CD4-positive, alpha-beta T cell (primary cell): ENCODE measurements at regions not wholly inside any gene's neighbourhood (a gene's known extent, or its start where the extent isn't known, plus 50 kb on each side); places are given as distances from the start of the nearest gene placed in this dataset.

Experiments
- ATAC-seq: fragments of 200-7000 bp; cut with Tn5 transposase; one replicate; pipeline ENCODE4 v1.10.0; 2022; ENCODE audit warnings: mild to moderate bottlenecking; ENCODE audit not compliant: poor library complexity
- CTCF ChIA-PET: fragments of 350-600 bp; sonication (Branson Sonifier 250); formaldehyde crosslinking; loops from one replicate; lab custom pipeline; 2021; ENCODE audit warnings: antibody characterized with exemption, inconsistent platforms; lab: Charles Lee
- POLR2A ChIA-PET: fragments of 350-600 bp; sonication (Branson Sonifier 250); formaldehyde crosslinking; loops from one replicate; lab custom pipeline; 2021; ENCODE audit warnings: antibody characterized with exemption, inconsistent platforms; lab: Charles Lee
- DNase-seq, 14 experiments: peaks; one replicate each; pipeline ENCODE4 v3.0.0-alpha.2; 2013 to 2020; ENCODE audit warnings: mixed read lengths in 2 of 14
- H3K27ac ChIP-seq, 2 donors: one replicate each; pipeline versions ENCODE4 v1.5.1 to v1.7.0; 2013; ENCODE audit warnings: low read length in 2 of 2, low read depth in 1 of 2, mild to moderate bottlenecking in 1 of 2
- H3K27me3 ChIP-seq, 2 experiments: 1 replicate in 1 of 2; 2 replicates in 1 of 2; pipeline versions ENCODE4 v1.6.1 to v1.7.0; 2013; ENCODE audit warnings: low read length in 2 of 2, control low read depth in 1 of 2, mild to moderate bottlenecking in 1 of 2, moderate library complexity in 1 of 2; ENCODE audit not compliant: insufficient read depth in 2 of 2, control insufficient read depth in 1 of 2
- H3K36me3 ChIP-seq: one replicate; pipeline ENCODE4 v1.6.1; 2013; ENCODE audit warnings: low read length, control low read depth; ENCODE audit not compliant: insufficient read depth
- H3K4me1 ChIP-seq: one replicate; pipeline ENCODE4 v1.6.1; 2013; ENCODE audit warnings: low read length, control low read depth; ENCODE audit not compliant: insufficient read depth
- H3K4me3 ChIP-seq: one replicate; pipeline ENCODE4 v1.5.1; 2013; ENCODE audit warnings: mild to moderate bottlenecking, low read length, moderate library complexity
- H3K9me3 ChIP-seq, 2 experiments: 1 replicate in 1 of 2; 2 replicates in 1 of 2; pipeline versions ENCODE4 v1.6.1 to v1.7.0; 2013; ENCODE audit warnings: low read length in 2 of 2, mild to moderate bottlenecking in 2 of 2, control low read depth in 1 of 2, moderate library complexity in 1 of 2; ENCODE audit not compliant: control insufficient read depth in 1 of 2, insufficient read depth in 1 of 2
- H3K27ac Mint-ChIP-seq: one replicate; pipeline ENCODE4 v1.8.0; 2020; ENCODE audit warnings: mixed read lengths
- H3K27me3 Mint-ChIP-seq: one replicate; pipeline ENCODE4 v1.8.0; 2021; ENCODE audit warnings: mixed read lengths
- H3K36me3 Mint-ChIP-seq: one replicate; pipeline ENCODE4 v1.8.0; 2021; ENCODE audit warnings: low read depth, mixed read lengths
- H3K4me1 Mint-ChIP-seq: one replicate; pipeline ENCODE4 v1.8.0; 2021; ENCODE audit warnings: low read depth, mixed read lengths
- H3K4me3 Mint-ChIP-seq: one replicate; pipeline ENCODE4 v1.8.0; 2020; ENCODE audit warnings: mild to moderate bottlenecking, mixed read lengths
- H3K9me3 Mint-ChIP-seq: one replicate; pipeline ENCODE4 v1.8.0; 2020; ENCODE audit warnings: mixed read lengths
- CTCF ChIP-seq: fragments of 200-600 bp; IDR thresholded peaks from one replicate; pipeline ENCODE4 v1.8.0; 2022; ENCODE audit warnings: antibody characterized with exemption, mild to moderate bottlenecking
- intact Hi-C, 2 experiments: fragments of 100-400 bp; cut with DNase I in 1 of 2; cut with micrococcal nuclease in 1 of 2; formaldehyde crosslinking; loops; one replicate each; pipeline versions ENCODE4 v1.15.1 to v1.9.0; 2023 to 2025; cut with DNase I, micrococcal nuclease

- no peaks in the 10 kb centered on the region for H3K4me1 Mint-ChIP-seq
- H3K36me3 Mint-ChIP-seq, result no peaks in the 10 kb centered on the region
- DNase-seq (no peak), ATAC-seq (no peak)
- intact Hi-C loops, result loop anchor here in 1 of 2 experiments (10.0 kb wide), 1 partner anchor 451 kb away; no protein-coding TSS in a partner anchor
- no peak for TF ChIP-seq CTCF
- POLR2A ChIA-PET, result no interaction called here
- H3K4me3 ChIP-seq, result no peak overlapping the region
- H3K4me3 Mint-ChIP-seq, result no peak overlapping the region
- H3K36me3 ChIP-seq, result no peaks in the 10 kb centered on the region
- no peaks in the 10 kb centered on the region for H3K27me3 ChIP-seq
- no peak overlapping the region for H3K27ac Mint-ChIP-seq
- no peaks in the 10 kb centered on the region for H3K27me3 Mint-ChIP-seq
- H3K4me1 ChIP-seq, result no peaks in the 10 kb centered on the region
- H3K9me3 Mint-ChIP-seq, result peaks cover 2% of the 10 kb centered on the region
- CTCF ChIA-PET, result no interaction called here
- no peak overlapping the region for H3K27ac ChIP-seq
- no peaks in the 10 kb centered on the region for H3K9me3 ChIP-seq
These were observed 232.3 kb upstream of the PMFBP1 start for GRCh38 chr16:72404299-72404698.

- H3K9me3 ChIP-seq, result no peaks in the 10 kb centered on the region
- intact Hi-C loops, result loop anchor here in 1 of 2 experiments (10.0 kb wide), 1 partner anchor 454 kb away; no protein-coding TSS in a partner anchor
- H3K4me3 Mint-ChIP-seq, result no peak overlapping the region
These were observed 229.1 kb upstream of the PMFBP1 start for GRCh38 chr16:72401084-72401361.

GRCh38 chr16:72400257-72401083 is 228.5 kb upstream of the PMFBP1 start:
- ATAC-seq (no peak), DNase-seq (peak in 5 of 14 experiments; percentile 0 to 50 (median 32))
- Mint-ChIP-seq H3K27me3 (no peaks in the 10 kb centered on the region), H3K4me1 (no peaks in the 10 kb centered on the region), H3K27ac (no peak overlapping the region), H3K9me3 (peaks cover 2% of the 10 kb centered on the region), H3K4me3 (no peak overlapping the region), H3K36me3 (no peaks in the 10 kb centered on the region)
- Histone ChIP-seq H3K27me3 (no peaks in the 10 kb centered on the region), H3K36me3 (no peaks in the 10 kb centered on the region), H3K4me1 (no peaks in the 10 kb centered on the region), H3K4me3 (no peak overlapping the region), H3K27ac (no peak overlapping the region), H3K9me3 (no peaks in the 10 kb centered on the region)
- intact Hi-C loops, result loop anchor here in 1 of 2 experiments (10.0 kb wide), 1 partner anchor 454 kb away; no protein-coding TSS in a partner anchor
- peak; percentile 68 for TF ChIP-seq CTCF
- CTCF ChIA-PET, result interaction anchor here (1.1 kb wide), 1 partner anchor 11 kb away, joined by 3 read pairs; no protein-coding TSS in a partner anchor
- POLR2A ChIA-PET, result no interaction called here

More at GRCh38 chr16:72401084-72401361, 229.1 kb upstream of the PMFBP1 start:
- Mint-ChIP-seq H3K27ac (no peak overlapping the region), H3K27me3 (no peaks in the 10 kb centered on the region), H3K9me3 (peaks cover 2% of the 10 kb centered on the region), H3K4me1 (no peaks in the 10 kb centered on the region), H3K36me3 (no peaks in the 10 kb centered on the region)
- no peak for TF ChIP-seq CTCF
- ChIA-PET POLR2A (no interaction called here), CTCF (no interaction called here)
- H3K27ac ChIP-seq, result no peak overlapping the region
- H3K36me3 ChIP-seq, result no peaks in the 10 kb centered on the region
- ATAC-seq (no peak), DNase-seq (no peak)
- H3K4me1 ChIP-seq, result no peaks in the 10 kb centered on the region
- no peak overlapping the region for H3K4me3 ChIP-seq
- no peaks in the 10 kb centered on the region for H3K27me3 ChIP-seq
